ENCODE measurements at regions not wholly inside any gene's neighbourhood (a gene's known extent, or its start where the extent isn't known, plus 50 kb on each side); places are given as distances from the start of the nearest gene placed in this dataset.

DNA sequence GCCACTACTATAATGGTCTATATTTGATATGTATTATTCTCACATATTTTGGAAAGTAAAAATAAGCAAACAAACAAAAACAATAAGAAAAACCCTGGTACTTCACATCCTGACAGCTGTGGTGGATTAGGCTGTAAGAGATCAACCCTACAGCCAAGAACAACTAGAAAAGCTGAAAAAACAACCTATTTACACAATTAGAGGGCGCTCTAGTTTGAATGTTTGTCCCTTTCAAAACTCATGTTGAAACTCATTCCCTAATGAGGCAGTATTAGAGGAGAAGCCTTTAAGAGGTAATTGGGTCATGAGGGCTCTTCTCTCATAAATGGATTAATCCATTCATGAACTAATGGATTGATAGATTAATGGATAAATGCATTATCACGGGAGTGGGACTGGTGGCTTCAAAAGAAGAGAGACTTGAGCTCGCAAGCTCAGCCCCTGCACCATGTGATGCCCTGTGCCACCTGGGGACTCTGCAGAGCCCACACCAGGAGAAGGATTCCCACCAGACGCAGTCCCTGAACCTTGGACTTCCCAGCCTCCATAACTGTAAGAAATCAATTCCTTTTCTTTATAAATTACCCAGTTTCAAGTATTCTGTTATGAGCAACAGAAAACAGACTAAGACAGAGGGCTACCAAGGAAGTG, 733.9 kb upstream of the ARGLU1 start:
- no peak overlapping the region for H3K4me3 ChIP-seq

DNA sequence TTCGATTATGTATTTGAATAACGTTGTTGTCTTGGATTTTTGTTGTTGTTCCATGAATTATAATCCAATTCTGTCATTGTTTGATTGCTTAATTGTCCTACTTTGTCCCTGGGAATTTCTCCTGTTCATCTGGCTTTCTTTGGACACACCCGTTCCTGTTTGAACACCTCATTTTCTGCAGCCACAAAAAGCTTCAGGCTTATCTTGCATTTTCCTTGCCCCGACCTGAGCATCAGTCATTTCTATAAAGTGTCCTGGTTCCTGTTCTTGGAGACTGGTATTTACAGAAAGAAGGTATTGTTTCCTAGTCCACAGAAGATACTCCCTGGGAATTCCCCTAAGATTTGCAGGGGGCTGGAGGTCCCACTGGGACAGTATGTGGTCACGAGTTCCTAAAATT, 731.8 kb upstream of the ARGLU1 start:
- no peaks in the 10 kb centered on the region for H3K4me1 ChIP-seq
- no peaks in the 10 kb centered on the region for H3K27me3 ChIP-seq
- no peaks in the 10 kb centered on the region for H3K9me3 ChIP-seq
- intact Hi-C loops (cut with DNase I; ENCODE audit: low total_unique reads): no loop called here
- no peak for DNase-seq
- H3K36me3 ChIP-seq: no peaks in the 10 kb centered on the region
- H3K27ac ChIP-seq: no peak overlapping the region
- H3K4me3 ChIP-seq: no peak overlapping the region
- TF ChIP-seq POLR2A (IDR thresholded peaks at IDR 0.05): no peak
- TF ChIP-seq, protein P1, sequence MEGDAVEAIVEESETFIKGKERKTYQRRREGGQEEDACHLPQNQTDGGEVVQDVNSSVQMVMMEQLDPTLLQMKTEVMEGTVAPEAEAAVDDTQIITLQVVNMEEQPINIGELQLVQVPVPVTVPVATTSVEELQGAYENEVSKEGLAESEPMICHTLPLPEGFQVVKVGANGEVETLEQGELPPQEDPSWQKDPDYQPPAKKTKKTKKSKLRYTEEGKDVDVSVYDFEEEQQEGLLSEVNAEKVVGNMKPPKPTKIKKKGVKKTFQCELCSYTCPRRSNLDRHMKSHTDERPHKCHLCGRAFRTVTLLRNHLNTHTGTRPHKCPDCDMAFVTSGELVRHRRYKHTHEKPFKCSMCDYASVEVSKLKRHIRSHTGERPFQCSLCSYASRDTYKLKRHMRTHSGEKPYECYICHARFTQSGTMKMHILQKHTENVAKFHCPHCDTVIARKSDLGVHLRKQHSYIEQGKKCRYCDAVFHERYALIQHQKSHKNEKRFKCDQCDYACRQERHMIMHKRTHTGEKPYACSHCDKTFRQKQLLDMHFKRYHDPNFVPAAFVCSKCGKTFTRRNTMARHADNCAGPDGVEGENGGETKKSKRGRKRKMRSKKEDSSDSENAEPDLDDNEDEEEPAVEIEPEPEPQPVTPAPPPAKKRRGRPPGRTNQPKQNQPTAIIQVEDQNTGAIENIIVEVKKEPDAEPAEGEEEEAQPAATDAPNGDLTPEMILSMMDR (IDR thresholded peaks at IDR 0.05): no peak

More for the DNA sequence above, 733.9 kb upstream of the ARGLU1 start:
- Histone ChIP-seq H3K9me3 (no peaks in the 10 kb centered on the region), H3K36me3 (no peaks in the 10 kb centered on the region), H3K27ac (no peak overlapping the region), H3K4me1 (no peaks in the 10 kb centered on the region), H3K27me3 (no peaks in the 10 kb centered on the region)
- DNase-seq: no peak
- TF ChIP-seq, protein P1 (IDR thresholded peaks at IDR 0.05): no peak
- TF ChIP-seq POLR2A (IDR thresholded peaks at IDR 0.05): no peak
- intact Hi-C loops (cut with DNase I; ENCODE audit: low total_unique reads): no loop called here

DNA sequence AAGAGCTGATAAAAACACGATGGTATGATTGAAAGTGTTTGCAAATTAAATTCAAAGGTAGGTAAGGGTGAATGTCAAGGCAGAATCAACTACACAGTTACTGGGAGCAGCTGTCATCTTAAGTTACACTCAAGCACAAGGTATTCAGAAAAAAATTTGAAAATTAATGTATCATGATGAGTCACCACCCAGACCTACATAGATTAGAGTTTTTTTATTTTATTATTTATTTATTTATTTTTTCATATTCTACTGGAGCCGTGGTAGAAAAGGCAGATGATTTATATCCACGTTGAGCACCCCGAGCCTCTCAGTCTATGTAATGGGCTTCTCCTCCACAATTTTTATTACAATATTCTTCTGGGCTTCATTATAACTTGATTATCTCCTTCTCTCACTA, 728.9 kb upstream of the ARGLU1 start:
- Histone ChIP-seq H3K4me1 (no peaks in the 10 kb centered on the region), H3K27me3 (no peaks in the 10 kb centered on the region), H3K9me3 (no peaks in the 10 kb centered on the region), H3K4me3 (no peak overlapping the region), H3K27ac (no peak overlapping the region), H3K36me3 (no peaks in the 10 kb centered on the region)
- intact Hi-C loops (cut with DNase I; ENCODE audit: low total_unique reads): no loop called here
- no peak for TF ChIP-seq POLR2A (IDR thresholded peaks at IDR 0.05)
- TF ChIP-seq, protein P1 (IDR thresholded peaks at IDR 0.05): no peak
- no peak for DNase-seq

DNA sequence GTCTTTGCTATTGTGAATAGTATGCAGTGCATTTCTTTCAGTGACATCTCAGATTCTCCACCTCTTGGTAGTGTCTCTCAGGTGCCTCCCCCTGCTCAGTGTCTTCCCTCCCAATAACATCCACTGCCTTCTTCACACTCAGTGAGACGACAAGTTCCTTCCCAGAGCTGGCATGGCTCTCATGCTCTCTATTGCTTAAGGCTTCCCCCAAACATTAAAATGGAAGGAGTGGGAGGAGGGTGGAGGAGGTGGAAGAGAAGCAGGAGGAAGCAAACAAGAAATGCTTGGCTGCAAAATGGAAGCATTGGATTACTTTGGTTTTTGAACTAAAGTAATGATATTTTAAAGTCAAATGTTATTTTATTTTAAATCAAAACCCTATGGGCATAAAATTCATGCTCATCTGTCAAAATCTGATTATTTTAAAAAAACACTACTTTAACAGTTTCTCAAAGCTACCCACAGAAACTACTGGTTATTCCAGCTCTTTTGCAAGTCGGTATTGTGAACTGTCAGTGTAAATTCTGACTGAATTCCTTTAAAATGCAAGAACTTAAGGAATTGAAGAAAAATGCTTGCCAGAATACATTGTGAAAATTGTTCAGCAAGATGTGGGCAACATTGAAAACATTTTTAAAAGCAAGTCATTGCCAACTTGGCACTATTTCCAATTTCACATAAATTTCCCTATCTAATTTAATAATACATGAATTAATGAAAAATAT, 727.6 kb upstream of the ARGLU1 start:
- H3K4me3 ChIP-seq: no peak overlapping the region
- no peak overlapping the region for H3K27ac ChIP-seq
- H3K27me3 ChIP-seq: no peaks in the 10 kb centered on the region
- no peaks in the 10 kb centered on the region for H3K9me3 ChIP-seq
- no peaks in the 10 kb centered on the region for H3K4me1 ChIP-seq
- no peaks in the 10 kb centered on the region for H3K36me3 ChIP-seq
- no peak for DNase-seq
- intact Hi-C loops (cut with DNase I; ENCODE audit: low total_unique reads): no loop called here
- TF ChIP-seq, protein P1 (IDR thresholded peaks at IDR 0.05): no peak
- TF ChIP-seq POLR2A (IDR thresholded peaks at IDR 0.05): no peak

DNA sequence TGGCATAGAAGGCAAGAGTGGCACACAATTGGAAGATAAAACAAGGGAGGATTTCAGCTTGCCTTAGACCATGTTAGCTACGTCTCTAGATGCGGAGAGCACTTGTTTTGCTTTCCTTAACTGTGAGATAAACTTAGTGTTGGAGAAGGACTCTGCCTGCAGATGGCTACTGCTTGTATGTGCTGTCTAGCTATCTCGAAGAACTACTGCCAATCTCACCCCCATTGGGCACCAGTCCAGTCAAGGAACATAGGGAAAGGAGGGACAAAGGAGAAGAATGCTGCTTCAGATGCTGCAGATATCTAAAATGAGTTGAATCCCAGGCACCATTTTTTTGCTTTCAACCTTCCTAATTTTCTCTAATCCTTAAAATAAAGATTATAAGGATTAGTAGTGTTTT, 726.0 kb upstream of the ARGLU1 start:
- intact Hi-C loops (cut with DNase I; ENCODE audit: low total_unique reads): no loop called here
- no peak for TF ChIP-seq POLR2A (IDR thresholded peaks at IDR 0.05)
- TF ChIP-seq, protein P1 (IDR thresholded peaks at IDR 0.05): no peak
- DNase-seq: no peak
- H3K4me3 ChIP-seq: no peak overlapping the region
- no peaks in the 10 kb centered on the region for H3K36me3 ChIP-seq
- H3K27me3 ChIP-seq: no peaks in the 10 kb centered on the region
- no peaks in the 10 kb centered on the region for H3K4me1 ChIP-seq
- no peak overlapping the region for H3K27ac ChIP-seq
- H3K9me3 ChIP-seq: no peaks in the 10 kb centered on the region
